ENCODE measurements at regions not wholly inside any gene's neighbourhood (a gene's known extent, or its start where the extent isn't known, plus 50 kb on each side); places are given as distances from the start of the nearest gene placed in this dataset.

DNA sequence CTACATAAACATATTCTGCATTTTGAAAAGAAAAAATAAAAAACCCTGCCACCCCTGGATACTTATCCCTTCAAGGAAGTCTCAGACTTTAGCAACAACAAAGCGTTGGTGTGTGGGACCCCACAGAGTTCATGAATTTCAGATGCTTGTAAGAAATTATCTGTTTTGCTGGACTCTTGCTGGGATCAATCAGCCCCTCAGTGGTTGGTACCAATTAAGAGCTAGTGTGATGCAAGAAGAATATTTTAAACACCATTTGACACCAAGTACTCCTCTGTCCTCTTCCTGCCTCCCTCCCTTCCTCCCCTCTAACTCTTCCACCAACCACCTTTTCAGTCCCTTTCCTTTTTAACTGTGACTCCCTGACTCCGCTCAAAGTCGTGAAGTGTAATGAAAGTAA lies 51.5 kb downstream of the SST start:
- no peak for DNase-seq (ENCODE audit: low read depth in 2 of 2)

DNA sequence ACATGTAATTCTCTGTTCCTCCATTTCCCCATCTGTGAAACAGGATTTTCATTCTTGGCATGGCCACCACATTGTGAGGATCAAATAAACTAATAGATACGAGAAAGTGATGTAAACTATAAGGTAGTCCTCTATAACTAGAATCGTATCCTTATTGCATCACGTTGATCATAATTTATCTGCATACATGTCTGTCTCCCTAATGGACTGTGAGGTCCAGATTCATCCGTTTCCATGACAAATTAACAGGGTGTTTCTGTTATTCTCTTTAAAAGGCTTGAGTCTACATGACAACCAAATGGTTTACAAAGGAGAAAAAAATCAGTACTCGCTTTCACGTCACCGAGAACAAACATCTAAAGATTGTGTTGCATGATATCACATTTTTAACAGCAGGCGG lies 53.0 kb downstream of the SST start:
- no peak for DNase-seq (ENCODE audit: low read depth in 2 of 2)

DNA sequence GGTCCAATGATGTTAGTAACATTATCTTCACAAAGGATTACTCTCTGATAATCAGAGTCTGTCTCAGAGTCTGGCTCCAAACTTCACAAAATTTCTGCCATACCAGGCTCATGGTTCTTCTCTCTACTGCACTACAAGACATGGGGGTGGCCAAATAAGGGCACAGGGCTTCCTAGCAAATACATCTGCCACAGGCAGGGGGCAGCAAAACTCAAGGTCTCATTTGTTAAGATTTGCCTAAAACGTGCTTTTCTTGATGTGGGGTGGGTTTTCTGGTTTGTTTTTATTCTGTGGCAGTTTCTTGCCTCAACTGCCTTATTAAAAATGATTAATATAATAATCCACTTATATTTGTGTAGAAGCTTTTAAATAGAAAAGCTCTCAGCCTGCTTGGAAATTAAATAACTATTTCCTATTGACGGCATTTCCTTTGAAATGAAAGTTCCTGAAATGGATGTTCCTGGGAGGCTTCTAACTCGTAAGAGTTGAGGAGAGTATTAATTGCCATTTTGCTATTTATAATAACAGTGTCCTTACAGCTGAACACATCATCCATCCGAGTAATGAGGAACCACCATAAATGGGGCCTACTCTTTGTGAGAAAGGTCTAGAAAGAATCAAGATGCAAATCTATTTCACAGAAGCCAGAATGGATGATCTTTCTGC lies 53.8 kb downstream of the SST start:
- DNase-seq (ENCODE audit: low read depth in 2 of 2): peak; percentile 12 to 13

DNA sequence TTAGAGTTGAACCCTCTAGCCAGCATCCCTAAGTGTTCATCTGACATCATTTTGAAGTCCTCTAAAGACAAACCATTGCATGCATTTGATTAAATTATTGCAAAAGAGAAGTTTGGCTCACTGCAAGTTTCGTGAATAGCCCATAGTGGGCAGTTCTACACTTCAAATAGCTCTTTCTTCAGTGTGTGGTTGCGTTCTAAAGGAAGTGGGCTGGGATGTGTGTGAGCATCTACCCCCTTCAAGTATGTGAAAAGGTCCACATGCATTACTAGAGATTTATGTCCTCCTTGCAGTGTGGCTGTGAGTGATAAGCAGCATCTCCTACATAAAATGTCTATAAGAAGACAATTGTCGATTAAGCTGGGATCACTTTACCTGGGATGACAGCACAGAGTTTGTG lies 54.6 kb downstream of the SST start:
- DNase-seq (ENCODE audit: low read depth in 2 of 2): no peak

DNA sequence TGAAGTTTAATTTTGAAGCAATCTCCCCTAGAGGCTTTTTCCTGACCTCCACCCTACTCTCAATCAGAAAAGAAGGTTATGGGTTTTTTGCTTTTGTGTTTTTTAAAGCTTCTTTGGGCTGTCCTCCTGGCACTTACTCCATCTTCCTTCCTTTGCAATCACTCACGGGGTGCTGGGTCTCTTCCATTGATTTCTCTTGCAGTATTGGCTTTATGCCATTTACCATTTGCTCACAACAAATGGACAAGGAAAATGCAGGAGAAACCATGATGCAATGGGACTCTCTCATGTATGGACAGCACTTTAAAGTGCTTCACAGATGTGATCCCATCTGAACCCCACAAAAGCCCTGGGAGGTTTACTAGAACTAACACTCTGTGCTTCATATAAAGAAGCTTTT lies 57.5 kb downstream of the SST start:
- no peak for DNase-seq (ENCODE audit: low read depth in 2 of 2)

DNA sequence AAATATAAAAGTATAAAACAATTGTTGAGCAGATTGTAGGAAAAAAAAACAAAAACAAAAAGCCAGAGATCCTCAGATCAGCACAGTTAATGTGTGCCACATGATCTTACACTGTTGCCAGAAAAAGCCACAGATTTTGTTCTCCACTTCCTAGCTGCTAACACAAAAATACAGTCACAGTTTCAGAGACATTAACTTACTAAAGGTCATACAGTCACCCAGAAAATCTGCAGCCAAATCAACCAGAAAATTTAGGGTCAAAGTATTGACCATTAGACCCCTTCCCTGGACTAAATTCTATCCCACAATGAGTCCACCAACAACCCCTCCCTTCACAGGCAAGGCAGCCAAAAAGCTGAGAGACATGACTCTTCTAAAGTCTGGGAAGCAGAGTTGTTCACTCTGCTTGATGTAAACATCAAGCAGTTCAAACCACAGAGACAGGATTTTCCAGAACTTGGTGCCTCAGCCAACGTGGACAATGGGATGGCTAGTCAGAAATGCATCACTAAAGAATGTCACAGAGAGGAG lies 59.1 kb downstream of the SST start:
- DNase-seq (ENCODE audit: low read depth in 2 of 2): no peak

GRCh38 chr3:187594272-187594671 lies 75.9 kb downstream of the SST start:
- no peak for DNase-seq (ENCODE audit: low read depth in 2 of 2)

DNA sequence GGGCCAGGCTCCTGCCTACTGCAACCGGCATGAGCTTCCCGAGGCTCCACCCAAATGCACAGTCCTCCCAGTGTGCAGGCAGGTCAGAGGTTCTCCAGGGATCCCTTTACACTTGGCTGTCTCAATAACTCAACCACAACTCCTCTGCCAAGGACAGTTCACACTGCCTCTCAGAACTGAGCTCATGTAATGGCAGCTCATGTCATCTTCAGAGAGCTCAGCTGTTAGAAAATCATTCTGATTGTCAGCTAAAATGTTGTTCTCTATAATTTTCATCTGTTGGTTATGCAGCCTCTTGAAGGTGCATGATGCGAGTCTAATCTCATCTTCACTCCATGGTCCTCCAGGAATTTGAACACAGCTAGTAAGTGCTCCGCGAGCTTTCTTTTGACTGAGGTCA lies 76.7 kb downstream of the SST start:
- DNase-seq (ENCODE audit: low read depth in 2 of 2): no peak

- DNase-seq (ENCODE audit: low read depth in 2 of 2): no peak
Measured at GRCh38 chr3:187590861-187591576, 79.2 kb downstream of the SST start.

- no peak for DNase-seq (ENCODE audit: low read depth in 2 of 2)
Measured at GRCh38 chr3:187587076-187587475, 83.1 kb downstream of the SST start.

DNA sequence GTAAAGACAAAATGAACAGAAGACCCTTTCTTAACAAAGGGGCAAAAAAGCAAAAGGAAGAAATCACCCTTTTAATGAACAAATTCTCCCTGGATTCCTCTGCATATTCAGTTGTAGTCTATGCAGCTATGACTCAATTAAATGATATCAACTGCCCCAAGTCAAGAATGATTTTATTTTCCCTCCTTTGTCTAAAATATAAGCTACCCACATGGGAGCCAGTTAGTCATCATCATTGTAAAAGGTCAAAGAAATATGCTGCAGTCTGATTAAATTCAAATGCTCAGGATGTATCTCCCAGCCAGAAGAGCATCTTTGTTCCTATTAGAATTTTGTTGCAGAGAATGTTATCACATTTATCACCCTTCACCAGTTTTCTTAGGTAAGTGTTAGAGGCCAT lies 84.0 kb downstream of the SST start:
- no peak for DNase-seq (ENCODE audit: low read depth in 2 of 2)

- no peak for DNase-seq (ENCODE audit: low read depth in 2 of 2)
Measured at GRCh38 chr3:187572441-187572840, 97.8 kb downstream of the SST start.

- DNase-seq (ENCODE audit: low read depth in 2 of 2): no peak
Measured at GRCh38 chr3:187571701-187572100, 98.5 kb downstream of the SST start.

DNA sequence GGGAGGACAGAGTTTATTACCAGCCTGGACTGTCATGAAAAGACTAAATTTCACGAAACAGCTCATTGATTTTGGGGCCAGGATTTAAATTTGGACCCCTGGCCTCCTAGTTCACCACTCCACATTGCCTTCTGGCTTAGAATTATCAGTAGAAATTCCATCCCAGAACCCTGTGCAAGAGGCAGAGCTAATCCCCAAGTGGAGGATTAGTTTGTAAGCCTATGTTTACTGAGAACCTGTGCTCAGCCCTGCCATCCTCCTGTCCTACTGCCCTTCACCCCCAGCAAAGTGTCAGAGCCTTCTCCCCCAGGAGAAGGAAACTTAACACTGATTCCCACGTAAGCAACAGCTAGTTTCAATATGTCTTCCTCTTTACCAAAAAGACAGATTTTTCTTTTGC lies 99.4 kb downstream of the SST start:
- no peak for DNase-seq (ENCODE audit: low read depth in 2 of 2)

GRCh38 chr3:187568171-187568570 lies 102.0 kb downstream of the SST start:
- no peak for DNase-seq (ENCODE audit: low read depth in 2 of 2)

DNA sequence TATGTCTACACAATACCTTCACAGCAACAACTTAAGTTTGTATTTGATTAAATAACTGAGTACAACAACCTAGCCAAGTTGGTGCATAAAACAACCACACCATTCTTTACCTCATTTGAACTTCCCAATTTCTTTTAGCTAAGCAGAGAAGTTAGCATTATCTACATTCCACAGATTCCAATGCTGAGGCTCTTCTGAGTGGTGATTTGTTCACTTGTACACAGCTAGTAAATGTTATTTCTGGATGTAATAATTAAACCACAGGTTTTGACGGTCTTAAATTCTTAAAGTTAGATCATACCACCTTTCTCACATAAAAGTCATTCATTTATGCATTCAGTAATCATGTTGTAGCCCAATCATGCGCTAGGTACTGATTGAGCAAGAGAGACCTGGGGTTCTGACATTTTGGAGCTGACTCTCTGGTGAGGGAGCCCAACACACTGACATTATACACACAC lies 102.5 kb downstream of the SST start:
- no peak for DNase-seq (ENCODE audit: low read depth in 2 of 2)

DNA sequence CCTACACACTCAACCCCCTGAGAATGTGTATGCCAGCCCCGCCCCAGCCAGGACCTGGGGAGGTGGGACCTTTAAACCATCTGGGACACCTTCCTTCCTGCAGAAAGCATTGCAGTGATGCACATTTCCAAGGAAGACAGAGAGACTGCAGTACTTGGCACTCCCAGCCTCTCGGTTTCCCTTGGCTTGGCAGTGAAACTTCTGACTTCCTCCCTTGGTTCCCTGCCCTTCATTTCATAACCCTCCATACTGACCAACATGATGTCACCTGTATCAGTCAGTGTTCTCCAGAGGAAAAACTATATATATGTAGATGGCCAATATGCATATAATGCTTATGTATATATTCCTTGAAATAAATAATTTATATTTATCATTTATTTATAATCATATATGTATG lies 103.2 kb downstream of the SST start:
- no peak for DNase-seq (ENCODE audit: low read depth in 2 of 2)

DNA sequence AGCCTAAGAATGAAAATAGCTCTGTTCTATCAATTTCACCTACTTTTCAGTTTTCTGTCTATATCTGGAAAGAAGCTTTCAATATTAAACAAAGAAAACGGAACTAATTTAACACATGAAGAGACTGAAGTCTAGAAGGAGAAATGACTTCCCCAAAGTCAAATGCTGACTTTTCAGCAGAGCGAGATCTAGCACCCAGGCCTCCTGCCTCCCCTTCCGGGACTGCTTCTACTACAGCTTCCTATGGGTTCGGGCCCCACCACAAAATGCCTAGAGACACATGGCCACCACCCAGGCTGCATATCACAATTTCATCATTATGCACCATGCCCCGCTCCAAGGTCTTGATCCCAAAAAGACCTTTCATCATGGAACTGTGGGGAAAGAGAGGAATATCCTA lies 104.5 kb downstream of the SST start:
- DNase-seq (ENCODE audit: low read depth in 2 of 2): no peak

DNA sequence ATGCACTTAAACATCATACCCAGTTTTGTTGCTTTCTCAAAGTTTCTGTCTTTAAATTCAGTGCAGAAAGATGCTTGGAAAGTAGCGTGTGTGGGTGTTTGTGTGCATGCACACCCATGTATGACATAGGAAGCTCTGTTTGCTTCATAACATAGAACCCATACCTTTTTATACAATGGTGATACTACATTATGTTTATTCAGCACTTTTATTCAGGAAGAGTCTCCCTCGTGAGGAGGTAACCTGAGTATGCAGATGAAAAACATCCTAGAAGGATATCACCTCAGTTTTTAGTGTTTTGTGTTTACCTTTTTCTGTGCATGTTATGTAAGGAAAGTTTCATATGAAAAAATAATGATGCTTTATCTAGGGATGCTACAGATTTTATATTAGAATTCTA lies 111.2 kb downstream of the SST start:
- DNase-seq (ENCODE audit: low read depth in 2 of 2): no peak

- DNase-seq (ENCODE audit: low read depth in 2 of 2): no peak
Measured at GRCh38 chr3:187551416-187551815, 118.8 kb downstream of the SST start.

GRCh38 chr3:187550446-187550845 lies 119.7 kb downstream of the SST start:
- DNase-seq (ENCODE audit: low read depth in 2 of 2): no peak

GRCh38 chr3:187545366-187545765 lies 124.8 kb downstream of the SST start:
- DNase-seq (ENCODE audit: low read depth in 2 of 2): no peak

DNA sequence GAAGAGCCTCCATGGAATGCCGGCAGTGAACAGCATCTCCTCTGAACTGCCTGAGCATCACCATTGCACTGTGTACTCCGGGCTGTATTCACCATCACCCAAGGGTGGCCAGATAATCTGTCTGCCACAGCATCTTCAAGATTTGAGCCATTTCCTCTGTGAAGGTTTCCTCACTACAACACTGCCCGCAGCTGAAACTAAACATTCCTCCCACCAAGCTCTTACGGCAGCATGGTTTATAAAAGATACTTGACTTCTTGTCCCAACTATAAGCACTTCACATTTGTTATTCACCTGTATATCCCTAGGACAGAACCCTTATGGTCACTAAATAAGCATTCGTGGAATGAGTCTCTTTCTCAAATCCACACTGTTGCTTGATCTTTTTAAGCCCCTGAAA lies 125.9 kb downstream of the SST start:
- DNase-seq (ENCODE audit: low read depth in 2 of 2): no peak
